Ectodermal cell (in vitro differentiated cells): ENCODE measurements at regions not wholly inside any gene's neighbourhood (a gene's known extent, or its start where the extent isn't known, plus 50 kb on each side); places are given as distances from the start of the nearest gene placed in this dataset.

ENCODE experiments used
- H3K27ac ChIP-seq: 2 replicates; pipeline ENCODE4 v1.7.0; 2013; ENCODE audit warnings: mild to moderate bottlenecking, low read depth, low read length; ENCODE audit not compliant: insufficient read depth, poor library complexity, severe bottlenecking
- H3K27me3 ChIP-seq: 2 replicates; pipeline ENCODE4 v1.7.0; 2013; ENCODE audit warnings: mild to moderate bottlenecking, low read length; ENCODE audit not compliant: insufficient read depth, control insufficient read depth, poor library complexity, severe bottlenecking
- H3K36me3 ChIP-seq: one replicate; pipeline ENCODE4 v1.7.0; 2013; ENCODE audit warnings: low read length; ENCODE audit not compliant: control insufficient read depth, insufficient read depth
- H3K4me1 ChIP-seq: one replicate; pipeline ENCODE4 v1.7.0; 2013; ENCODE audit warnings: low read length; ENCODE audit not compliant: control insufficient read depth, insufficient read depth
- H3K4me3 ChIP-seq: 2 replicates; pipeline ENCODE4 v1.7.0; 2013; ENCODE audit warnings: low read depth, low read length, control low read depth; ENCODE audit not compliant: insufficient read depth
- H3K9me3 ChIP-seq: 2 replicates; pipeline ENCODE4 v1.7.0; 2013; ENCODE audit warnings: mild to moderate bottlenecking, low read length, moderate library complexity; ENCODE audit not compliant: control insufficient read depth
- WGBS, 2 experiments: methylation state at CpG; one replicate each; pipeline ENCODE4 v1.1.7; 2013; ENCODE audit warnings: missing lambda C conversion rate in 2 of 2; 5-methylcytosine and 5-hydroxymethylcytosine counted together

DNA sequence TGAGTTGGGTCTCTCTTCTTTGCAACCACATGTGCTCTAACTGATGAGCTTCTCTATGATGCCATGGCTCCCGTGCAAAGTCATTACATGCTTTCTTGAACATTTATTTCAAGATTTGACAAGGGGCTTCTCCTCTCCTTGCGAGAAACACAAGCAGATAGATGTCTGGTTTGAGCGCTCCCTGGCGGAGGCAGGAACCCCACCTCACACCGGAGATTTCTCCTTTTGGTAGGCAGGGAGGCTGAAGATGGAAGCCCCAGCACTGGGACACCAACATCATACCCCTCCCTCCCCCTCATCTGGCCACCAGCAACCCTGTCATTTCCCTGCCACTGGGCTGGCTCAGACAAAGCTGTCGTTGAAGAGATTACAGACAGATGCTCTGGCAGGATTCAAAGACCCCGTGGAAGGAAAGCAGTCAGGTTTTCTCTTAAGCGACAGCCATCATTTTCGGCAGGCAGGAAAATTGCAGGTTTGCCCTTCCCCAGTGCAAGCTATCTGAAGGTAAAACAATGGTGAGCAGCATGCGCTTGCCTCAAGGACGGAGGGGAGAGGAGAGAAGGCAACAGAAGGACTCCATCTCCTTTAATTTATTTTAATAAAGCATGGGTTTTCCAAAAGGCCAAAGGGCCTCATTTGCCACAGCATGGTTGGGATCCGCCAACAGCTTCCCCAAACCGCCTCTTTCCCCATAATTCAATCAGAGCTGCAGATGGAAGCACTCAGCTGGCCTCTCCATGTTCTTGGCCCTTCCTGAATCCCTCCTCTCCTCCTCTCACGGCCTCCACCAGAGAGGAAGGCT, 344.1 kb upstream of the TSHZ3 start:
- H3K27me3 ChIP-seq, result no peaks in the 10 kb centered on the region
- WGBS, 2 experiments, result 87 to 94% methylated on average over 14 of the region's 14 CpGs
- no peaks in the 10 kb centered on the region for H3K36me3 ChIP-seq
- H3K27ac ChIP-seq, result no peak overlapping the region
- H3K4me1 ChIP-seq, result peaks cover 5% of the 10 kb centered on the region
- no peaks in the 10 kb centered on the region for H3K9me3 ChIP-seq
- no peak overlapping the region for H3K4me3 ChIP-seq

DNA sequence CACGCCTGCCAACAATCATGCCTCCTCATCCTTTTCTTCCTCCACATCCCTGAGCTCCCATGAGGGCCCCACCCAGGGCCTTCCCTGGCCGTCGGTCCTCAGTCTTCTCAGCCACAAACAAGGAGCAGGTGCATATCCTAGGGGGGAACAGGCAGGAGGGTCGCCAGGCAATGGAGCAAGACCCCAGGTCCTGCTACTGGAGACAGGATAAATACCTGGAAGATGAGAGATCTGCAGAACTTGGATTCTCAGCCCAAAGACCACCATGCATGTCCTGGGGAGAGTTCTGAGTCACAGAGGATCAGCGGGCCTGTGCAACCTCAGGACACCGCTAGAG, 344.7 kb upstream of the TSHZ3 start:
- Histone ChIP-seq H3K4me1 (peaks cover 5% of the 10 kb centered on the region), H3K36me3 (no peaks in the 10 kb centered on the region), H3K27ac (no peak overlapping the region), H3K9me3 (no peaks in the 10 kb centered on the region), H3K27me3 (no peaks in the 10 kb centered on the region), H3K4me3 (no peak overlapping the region)
- 89% methylated on average over 6 of the region's 6 CpGs for WGBS, 2 experiments

DNA sequence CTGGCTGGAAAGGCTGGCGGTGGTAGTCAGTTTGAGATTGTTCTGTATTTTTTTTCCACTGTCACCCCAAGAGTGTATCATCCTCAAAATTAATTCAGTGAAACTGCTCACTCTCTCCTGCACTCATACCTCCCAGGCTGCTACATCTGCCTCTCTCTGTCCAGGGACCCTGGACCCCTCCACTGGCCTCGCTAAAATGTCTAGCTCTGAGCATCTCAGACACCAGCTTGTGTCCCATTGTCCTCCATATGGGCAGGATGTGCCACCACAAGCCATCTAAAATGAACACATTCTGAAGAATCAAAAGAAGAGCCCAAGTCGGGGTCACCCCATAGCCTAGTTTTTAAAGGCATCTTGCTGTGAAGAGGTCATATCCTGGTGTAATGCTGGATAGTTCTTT, 345.5 kb upstream of the TSHZ3 start:
- Histone ChIP-seq H3K4me1 (peaks cover 5% of the 10 kb centered on the region), H3K9me3 (no peaks in the 10 kb centered on the region), H3K4me3 (no peak overlapping the region), H3K36me3 (no peaks in the 10 kb centered on the region), H3K27ac (no peak overlapping the region), H3K27me3 (peaks cover 2% of the 10 kb centered on the region)
- WGBS, 2 experiments, result 94% methylated on average over 3 of the region's 3 CpGs

DNA sequence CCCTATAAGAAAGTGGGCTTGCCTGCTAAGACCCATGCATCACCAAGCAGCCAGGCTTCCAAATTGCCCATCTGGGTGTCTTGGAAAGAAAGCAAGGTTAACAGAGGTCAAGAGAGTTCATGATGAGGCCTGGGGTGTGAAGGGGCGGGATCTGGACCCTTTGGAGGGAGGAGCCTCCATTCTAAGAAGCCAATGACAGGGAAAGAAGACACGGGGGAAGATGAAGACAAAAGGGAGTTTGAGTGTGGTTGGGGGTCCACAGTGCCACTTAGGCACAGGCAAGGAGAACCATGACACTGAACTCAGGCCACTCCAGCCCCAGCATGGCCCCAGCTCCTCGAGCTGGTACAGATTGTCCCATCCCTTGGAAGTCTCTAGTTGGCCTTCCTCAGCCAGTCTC, 350.2 kb upstream of the TSHZ3 start:
- Histone ChIP-seq H3K36me3 (no peaks in the 10 kb centered on the region), H3K27me3 (peaks cover 3% of the 10 kb centered on the region), H3K9me3 (no peaks in the 10 kb centered on the region), H3K4me3 (no peak overlapping the region), H3K27ac (no peak overlapping the region), H3K4me1 (no peaks in the 10 kb centered on the region)
- 90% methylated on average over 3 of the region's 3 CpGs for WGBS, 2 experiments

- 84 to 88% methylated on average over 3 of the region's 3 CpGs for WGBS, 2 experiments
- Histone ChIP-seq H3K27me3 (peaks cover 3% of the 10 kb centered on the region), H3K9me3 (no peaks in the 10 kb centered on the region), H3K27ac (no peak overlapping the region), H3K36me3 (no peaks in the 10 kb centered on the region), H3K4me3 (no peak overlapping the region), H3K4me1 (no peaks in the 10 kb centered on the region)
Measured at GRCh38 chr19:31701146-31701545, 351.9 kb upstream of the TSHZ3 start.

GRCh38 chr19:31705656-31706055, 356.4 kb upstream of the TSHZ3 start:
- no peak overlapping the region for H3K27ac ChIP-seq
- 92 to 96% methylated on average over 5 of the region's 5 CpGs for WGBS, 2 experiments
- no peak overlapping the region for H3K4me3 ChIP-seq
- H3K4me1 ChIP-seq, result no peaks in the 10 kb centered on the region
- no peaks in the 10 kb centered on the region for H3K27me3 ChIP-seq
- H3K36me3 ChIP-seq, result no peaks in the 10 kb centered on the region
- H3K9me3 ChIP-seq, result no peaks in the 10 kb centered on the region

DNA sequence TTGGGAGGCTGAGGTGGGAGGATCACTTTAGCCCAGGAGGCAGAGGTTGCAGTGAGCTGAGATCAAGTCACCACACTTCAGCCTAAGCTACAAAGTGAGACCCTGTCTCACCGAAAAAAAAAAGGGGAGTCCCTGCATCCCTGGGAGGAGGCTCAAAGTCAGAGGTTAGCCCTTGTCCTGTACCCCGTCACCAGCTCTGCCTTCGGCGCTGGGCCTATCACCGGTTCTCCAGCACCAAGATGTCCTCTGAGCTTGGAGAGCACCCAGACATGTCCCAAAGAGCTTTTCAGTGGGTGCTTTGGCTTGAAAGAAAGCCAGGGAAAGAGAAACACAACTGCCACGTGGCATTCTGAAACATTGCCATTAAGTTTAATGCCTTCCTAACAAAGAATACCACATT, 356.9 kb upstream of the TSHZ3 start:
- Histone ChIP-seq H3K27ac (no peak overlapping the region), H3K4me3 (no peak overlapping the region), H3K4me1 (no peaks in the 10 kb centered on the region), H3K27me3 (no peaks in the 10 kb centered on the region), H3K9me3 (no peaks in the 10 kb centered on the region), H3K36me3 (no peaks in the 10 kb centered on the region)
- 93 to 94% methylated on average over 6 of the region's 6 CpGs for WGBS, 2 experiments

DNA sequence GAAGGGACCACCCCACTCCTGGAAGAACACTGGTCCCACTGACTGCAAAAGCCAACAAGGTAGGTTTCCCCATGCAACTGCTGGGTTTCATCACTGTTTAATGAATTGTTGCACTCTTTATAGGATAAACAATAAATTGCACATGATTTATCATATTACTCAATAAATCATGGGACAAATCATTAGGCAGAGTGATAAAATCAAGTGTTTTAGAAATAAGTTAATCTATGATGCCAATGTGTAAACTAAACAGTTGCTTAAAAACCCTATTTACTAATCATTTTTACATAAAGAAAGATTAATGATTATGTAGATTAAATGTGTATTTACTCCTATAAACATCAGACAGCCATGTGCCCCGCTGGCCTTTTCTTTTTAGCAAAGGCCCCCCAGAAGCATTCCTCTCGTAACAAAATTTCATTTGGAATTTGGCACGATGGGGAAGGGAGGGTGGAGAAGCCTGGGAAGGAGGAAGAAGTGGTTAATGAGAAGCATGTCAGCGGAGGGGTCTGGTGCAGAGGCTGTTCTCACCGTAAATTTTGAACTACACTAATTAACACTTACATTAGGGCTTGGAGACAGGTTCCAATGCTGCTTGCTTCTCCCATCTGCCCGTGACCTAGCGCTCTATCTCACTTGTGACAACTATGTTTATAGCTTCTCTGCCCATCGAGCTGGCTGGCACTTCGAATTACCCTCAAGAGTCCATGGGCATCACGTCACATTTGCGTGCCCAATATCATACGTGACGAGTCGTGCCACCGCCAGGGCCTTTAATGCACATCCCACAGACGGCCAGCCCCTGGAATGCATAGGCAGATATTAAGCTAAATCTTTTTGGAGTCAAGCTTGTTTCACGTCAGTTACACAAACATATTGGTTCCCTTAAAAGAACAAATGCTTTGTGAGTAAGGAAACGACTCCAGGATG, 357.7 kb upstream of the TSHZ3 start:
- H3K9me3 ChIP-seq, result no peaks in the 10 kb centered on the region
- no peak overlapping the region for H3K4me3 ChIP-seq
- no peaks in the 10 kb centered on the region for H3K4me1 ChIP-seq
- no peaks in the 10 kb centered on the region for H3K36me3 ChIP-seq
- no peak overlapping the region for H3K27ac ChIP-seq
- no peaks in the 10 kb centered on the region for H3K27me3 ChIP-seq
- 90 to 93% methylated on average over 17 to 18 of the region's 18 CpGs for WGBS, 2 experiments

- WGBS, 2 experiments, result 92 to 93% methylated on average over 3 of the region's 3 CpGs
- Histone ChIP-seq H3K36me3 (no peaks in the 10 kb centered on the region), H3K9me3 (no peaks in the 10 kb centered on the region), H3K4me3 (no peak overlapping the region), H3K27ac (no peak overlapping the region), H3K27me3 (no peaks in the 10 kb centered on the region), H3K4me1 (no peaks in the 10 kb centered on the region)
Measured at GRCh38 chr19:31708520-31708919, 359.3 kb upstream of the TSHZ3 start.

DNA sequence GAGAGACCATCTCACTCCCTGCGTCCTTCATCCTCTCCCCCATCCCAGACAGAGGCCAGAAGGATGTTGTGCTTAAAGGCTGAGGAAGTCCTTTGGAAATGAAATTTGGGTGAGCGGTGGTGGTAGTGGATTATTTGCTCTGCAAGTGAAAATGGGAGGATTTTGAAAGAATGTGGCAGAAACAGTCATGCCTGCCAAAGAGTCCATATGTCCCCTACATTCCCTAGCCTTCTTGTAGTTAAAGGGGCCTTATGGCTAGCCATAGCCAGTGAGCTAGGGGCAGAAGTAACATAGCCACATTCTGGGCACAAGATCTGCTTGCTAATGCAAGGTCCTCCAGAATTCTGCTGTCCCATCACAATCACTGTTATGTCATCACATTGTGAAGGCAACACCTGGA, 360.2 kb upstream of the TSHZ3 start:
- no peak overlapping the region for H3K27ac ChIP-seq
- no peaks in the 10 kb centered on the region for H3K4me1 ChIP-seq
- no peaks in the 10 kb centered on the region for H3K9me3 ChIP-seq
- no peaks in the 10 kb centered on the region for H3K27me3 ChIP-seq
- H3K4me3 ChIP-seq, result no peak overlapping the region
- 98 to 100% methylated on average over 1 to 2 of the region's 2 CpGs for whole genome bisulfite sequencing, 2 experiments
- no peaks in the 10 kb centered on the region for H3K36me3 ChIP-seq
